GM23338 (cell line): ENCODE measurements at regions not wholly inside any gene's neighbourhood (a gene's known extent, or its start where the extent isn't known, plus 50 kb on each side); places are given as distances from the start of the nearest gene placed in this dataset.

Experiments used
- ATAC-seq: fragments of 200-7000 bp; cut with Tn5 transposase; 3 replicates; pipeline ENCODE4 v1.9.1; 2020
- DNase-seq: peaks from one replicate; pipeline ENCODE4 v3.0.0-alpha.2; 2015; ENCODE audit warnings: low spot score
- H2AFZ ChIP-seq: fragments of 200-600 bp; sonication (generic); 2 replicates; pipeline ENCODE4 v1.8.0; 2016; ENCODE audit warnings: antibody characterized with exemption, mild to moderate bottlenecking, moderate library complexity
- H3F3A ChIP-seq: fragments of 200-600 bp; sonication (generic); replicated peaks from 2 replicates; pipeline ENCODE4 v1.8.0; 2017; ENCODE audit warnings: antibody characterized with exemption, mixed run types, low read depth
- H3K27ac ChIP-seq: fragments of 200-600 bp; sonication (generic); 2 replicates; pipeline ENCODE4 v1.6.1; 2016; ENCODE audit warnings: low read depth
- H3K27me3 ChIP-seq: fragments of 200-600 bp; sonication (generic); 2 replicates; pipeline ENCODE4 v1.8.0; 2016; ENCODE audit warnings: mild to moderate bottlenecking, mixed run types, moderate library complexity; ENCODE audit not compliant: insufficient read depth
- H3K36me3 ChIP-seq: fragments of 200-600 bp; sonication (generic); 2 replicates; pipeline ENCODE4 v1.8.0; 2016; ENCODE audit warnings: mild to moderate bottlenecking; ENCODE audit not compliant: insufficient read depth
- H3K4me1 ChIP-seq: fragments of 200-600 bp; sonication (generic); 2 replicates; pipeline ENCODE4 v1.8.0; 2016; ENCODE audit warnings: mild to moderate bottlenecking, moderate library complexity; ENCODE audit not compliant: insufficient read depth
- H3K4me2 ChIP-seq: fragments of 200-600 bp; sonication (generic); 2 replicates; pipeline ENCODE4 v1.7.1; 2017; ENCODE audit warnings: mixed run types
- H3K4me3 ChIP-seq: fragments of 200-600 bp; sonication (generic); 2 replicates; pipeline ENCODE4 v1.6.1; 2016; ENCODE audit warnings: mixed run types
- H3K79me2 ChIP-seq: fragments of 200-600 bp; sonication (generic); replicated peaks from 2 replicates; pipeline ENCODE4 v1.8.0; 2017; ENCODE audit warnings: mild to moderate bottlenecking; ENCODE audit not compliant: insufficient read depth
- H3K9me2 ChIP-seq: fragments of 200-600 bp; sonication (generic); 2 replicates; pipeline ENCODE4 v1.8.0; 2017; ENCODE audit not compliant: insufficient read depth
- H4K20me1 ChIP-seq: fragments of 200-600 bp; sonication (generic); replicated peaks from 2 replicates; pipeline ENCODE4 v1.8.0; 2017; ENCODE audit warnings: mild to moderate bottlenecking; ENCODE audit not compliant: insufficient read depth
- H3K27ac Mint-ChIP-seq: 2 replicates; pipeline ENCODE4 v1.8.0; 2020; ENCODE audit warnings: inconsistent platforms, mild to moderate bottlenecking, moderate library complexity, mixed read lengths
- H3K27me3 Mint-ChIP-seq: 3 replicates; pipeline ENCODE4 v1.8.0; 2022; ENCODE audit warnings: low read depth, mild to moderate bottlenecking, moderate library complexity, mixed read lengths, inconsistent platforms; ENCODE audit not compliant: insufficient read depth, poor library complexity
- H3K36me3 Mint-ChIP-seq: 3 replicates; pipeline ENCODE4 v1.8.0; 2021; ENCODE audit warnings: low read depth, mild to moderate bottlenecking, inconsistent platforms, moderate library complexity, mixed read lengths
- H3K4me1 Mint-ChIP-seq: 3 replicates; pipeline ENCODE4 v1.8.0; 2020; ENCODE audit warnings: mild to moderate bottlenecking, inconsistent platforms, mixed read lengths
- H3K4me3 Mint-ChIP-seq: 3 replicates; pipeline ENCODE4 v1.8.0; 2021; ENCODE audit warnings: moderate library complexity, mild to moderate bottlenecking, inconsistent platforms, mixed read lengths
- H3K9me3 Mint-ChIP-seq: 3 replicates; pipeline ENCODE4 v1.8.0; 2020; ENCODE audit warnings: moderate library complexity, mild to moderate bottlenecking, inconsistent platforms, mixed read lengths
- CREB1 ChIP-seq: fragments of 250-450 bp; sonication (Bioruptor Pico); IDR thresholded peaks from 2 replicates; pipeline ENCODE4 v1.5.0; 2020; ENCODE audit warnings: low read depth, mild to moderate bottlenecking, moderate library complexity
- EZH2phosphoT487 ChIP-seq: fragments of 200-600 bp; sonication (generic); IDR thresholded peaks from one replicate; pipeline ENCODE4 v1.8.1; 2018; ENCODE audit warnings: antibody characterized with exemption; ENCODE audit not compliant: unreplicated experiment
- JUNB ChIP-seq: IDR thresholded peaks from one replicate; pipeline ENCODE4 v1.6.1; 2016; ENCODE audit warnings: antibody characterized with exemption; ENCODE audit not compliant: unreplicated experiment
- STAT1 ChIP-seq: IDR thresholded peaks from one replicate; pipeline ENCODE4 v1.6.1; 2016; ENCODE audit warnings: antibody characterized with exemption; ENCODE audit not compliant: unreplicated experiment
- ZNF331 ChIP-seq: fragments of 250-450 bp; sonication (Bioruptor Pico); IDR thresholded peaks from 2 replicates; pipeline ENCODE4 v1.5.0; 2020; ENCODE audit warnings: low read depth, mild to moderate bottlenecking, moderate library complexity
- TF ChIP-seq, protein P1 (sequence below): IDR thresholded peaks from one replicate; pipeline ENCODE4 v1.6.1; 2018; ENCODE audit warnings: antibody characterized with exemption; ENCODE audit not compliant: unreplicated experiment
- TF ChIP-seq, protein P2 (sequence below), 2 experiments: fragments of 200-600 bp in 1 of 2; sonication (generic) in 1 of 2; conservative IDR thresholded peaks; 2 replicates each; pipeline versions ENCODE4 v1.5.1 to v1.6.1; 2016 to 2017; ENCODE audit warnings: antibody characterized with exemption in 2 of 2, low read depth in 2 of 2, mild to moderate bottlenecking in 2 of 2, moderate library complexity in 1 of 2
- TF ChIP-seq, protein P3 (sequence below): fragments of 250-450 bp; sonication (Bioruptor Pico); IDR thresholded peaks from 2 replicates; pipeline ENCODE4 v1.5.0; 2020; ENCODE audit warnings: mild to moderate bottlenecking, moderate library complexity
- TF ChIP-seq, protein P4 (sequence below): IDR thresholded peaks from 2 replicates; pipeline ENCODE4 v1.6.1; 2016; ENCODE audit warnings: antibody characterized with exemption

DNA sequence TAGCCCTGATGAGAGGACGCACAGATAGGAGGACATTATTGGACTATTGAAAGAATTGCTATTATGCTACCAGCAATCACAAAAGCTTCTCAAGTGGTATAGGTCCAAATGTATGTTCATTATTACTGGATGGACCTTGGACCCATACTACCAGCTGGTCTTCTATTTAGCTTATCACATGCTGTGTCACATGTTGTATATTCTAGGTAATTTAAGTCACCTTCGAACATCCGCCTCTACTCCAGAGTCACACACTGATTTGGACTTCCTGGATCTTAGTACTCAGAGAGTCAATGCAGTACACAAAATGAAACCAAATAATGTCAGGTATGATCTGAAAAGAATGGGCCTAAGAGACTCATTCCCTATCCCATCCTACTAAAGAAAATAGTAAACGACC is 534.0 kb upstream of the API5 start:
- Histone ChIP-seq H3K4me2 (no peak overlapping the region), H3K4me3 (no peak overlapping the region), H2AFZ (no peak overlapping the region), H3K36me3 (no peaks in the 10 kb centered on the region), H3K27ac (no peak overlapping the region), H3F3A (no peaks in the 10 kb centered on the region), H3K4me1 (no peaks in the 10 kb centered on the region), H3K9me2 (no peaks in the 10 kb centered on the region), H4K20me1 (no peaks in the 10 kb centered on the region), H3K79me2 (no peaks in the 10 kb centered on the region), H3K27me3 (no peaks in the 10 kb centered on the region)
- DNase-seq (no peak), ATAC-seq (no peak)
- Mint-ChIP-seq H3K36me3 (peaks cover 10% of the 10 kb centered on the region), H3K9me3 (peaks cover 92% of the 10 kb centered on the region), H3K4me1 (no peaks in the 10 kb centered on the region), H3K27me3 (no peaks in the 10 kb centered on the region), H3K27ac (no peak overlapping the region), H3K4me3 (no peak overlapping the region)
- TF ChIP-seq CREB1 (CRISPR knock-in tag) (no peak), STAT1 (no peak), ZNF331 (CRISPR knock-in tag) (no peak)
- TF ChIP-seq, protein P1, sequence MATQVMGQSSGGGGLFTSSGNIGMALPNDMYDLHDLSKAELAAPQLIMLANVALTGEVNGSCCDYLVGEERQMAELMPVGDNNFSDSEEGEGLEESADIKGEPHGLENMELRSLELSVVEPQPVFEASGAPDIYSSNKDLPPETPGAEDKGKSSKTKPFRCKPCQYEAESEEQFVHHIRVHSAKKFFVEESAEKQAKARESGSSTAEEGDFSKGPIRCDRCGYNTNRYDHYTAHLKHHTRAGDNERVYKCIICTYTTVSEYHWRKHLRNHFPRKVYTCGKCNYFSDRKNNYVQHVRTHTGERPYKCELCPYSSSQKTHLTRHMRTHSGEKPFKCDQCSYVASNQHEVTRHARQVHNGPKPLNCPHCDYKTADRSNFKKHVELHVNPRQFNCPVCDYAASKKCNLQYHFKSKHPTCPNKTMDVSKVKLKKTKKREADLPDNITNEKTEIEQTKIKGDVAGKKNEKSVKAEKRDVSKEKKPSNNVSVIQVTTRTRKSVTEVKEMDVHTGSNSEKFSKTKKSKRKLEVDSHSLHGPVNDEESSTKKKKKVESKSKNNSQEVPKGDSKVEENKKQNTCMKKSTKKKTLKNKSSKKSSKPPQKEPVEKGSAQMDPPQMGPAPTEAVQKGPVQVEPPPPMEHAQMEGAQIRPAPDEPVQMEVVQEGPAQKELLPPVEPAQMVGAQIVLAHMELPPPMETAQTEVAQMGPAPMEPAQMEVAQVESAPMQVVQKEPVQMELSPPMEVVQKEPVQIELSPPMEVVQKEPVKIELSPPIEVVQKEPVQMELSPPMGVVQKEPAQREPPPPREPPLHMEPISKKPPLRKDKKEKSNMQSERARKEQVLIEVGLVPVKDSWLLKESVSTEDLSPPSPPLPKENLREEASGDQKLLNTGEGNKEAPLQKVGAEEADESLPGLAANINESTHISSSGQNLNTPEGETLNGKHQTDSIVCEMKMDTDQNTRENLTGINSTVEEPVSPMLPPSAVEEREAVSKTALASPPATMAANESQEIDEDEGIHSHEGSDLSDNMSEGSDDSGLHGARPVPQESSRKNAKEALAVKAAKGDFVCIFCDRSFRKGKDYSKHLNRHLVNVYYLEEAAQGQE = no peak

DNA sequence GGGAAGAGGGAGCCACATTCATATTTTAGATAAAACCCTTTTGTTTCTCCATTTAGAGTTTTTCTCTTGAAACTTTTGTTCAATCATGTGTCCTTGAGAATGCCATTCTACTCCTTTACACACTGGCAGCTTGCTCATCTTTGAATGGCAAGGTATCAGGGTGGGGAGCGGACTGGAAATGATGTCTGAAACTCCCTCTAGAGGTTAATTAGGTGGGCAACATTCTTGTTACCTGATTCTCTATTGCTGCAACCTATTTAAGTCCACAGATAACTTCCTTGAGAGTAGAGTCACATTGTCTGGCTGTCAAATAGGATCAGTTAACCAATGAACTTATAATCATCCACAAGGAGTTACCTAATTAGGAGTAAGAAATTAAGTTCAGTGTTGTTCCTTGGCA is 533.6 kb upstream of the API5 start:
- H3K27me3 Mint-ChIP-seq = no peaks in the 10 kb centered on the region
- no peaks in the 10 kb centered on the region for H3K4me1 Mint-ChIP-seq
- Histone ChIP-seq H3K79me2 (no peaks in the 10 kb centered on the region), H3F3A (no peaks in the 10 kb centered on the region), H3K27me3 (no peaks in the 10 kb centered on the region), H2AFZ (no peak overlapping the region), H3K9me2 (no peaks in the 10 kb centered on the region), H3K4me1 (no peaks in the 10 kb centered on the region), H3K4me2 (no peak overlapping the region), H3K4me3 (no peak overlapping the region), H4K20me1 (no peaks in the 10 kb centered on the region), H3K27ac (no peak overlapping the region), H3K36me3 (no peaks in the 10 kb centered on the region)
- no peak overlapping the region for H3K4me3 Mint-ChIP-seq
- no peak; the same call in 2 of the 3 replicates for ATAC-seq
- H3K9me3 Mint-ChIP-seq = peaks cover 90% of the 10 kb centered on the region
- peaks cover 8% of the 10 kb centered on the region for H3K36me3 Mint-ChIP-seq
- DNase-seq = peak; percentile 54
- TF ChIP-seq, protein P2, sequence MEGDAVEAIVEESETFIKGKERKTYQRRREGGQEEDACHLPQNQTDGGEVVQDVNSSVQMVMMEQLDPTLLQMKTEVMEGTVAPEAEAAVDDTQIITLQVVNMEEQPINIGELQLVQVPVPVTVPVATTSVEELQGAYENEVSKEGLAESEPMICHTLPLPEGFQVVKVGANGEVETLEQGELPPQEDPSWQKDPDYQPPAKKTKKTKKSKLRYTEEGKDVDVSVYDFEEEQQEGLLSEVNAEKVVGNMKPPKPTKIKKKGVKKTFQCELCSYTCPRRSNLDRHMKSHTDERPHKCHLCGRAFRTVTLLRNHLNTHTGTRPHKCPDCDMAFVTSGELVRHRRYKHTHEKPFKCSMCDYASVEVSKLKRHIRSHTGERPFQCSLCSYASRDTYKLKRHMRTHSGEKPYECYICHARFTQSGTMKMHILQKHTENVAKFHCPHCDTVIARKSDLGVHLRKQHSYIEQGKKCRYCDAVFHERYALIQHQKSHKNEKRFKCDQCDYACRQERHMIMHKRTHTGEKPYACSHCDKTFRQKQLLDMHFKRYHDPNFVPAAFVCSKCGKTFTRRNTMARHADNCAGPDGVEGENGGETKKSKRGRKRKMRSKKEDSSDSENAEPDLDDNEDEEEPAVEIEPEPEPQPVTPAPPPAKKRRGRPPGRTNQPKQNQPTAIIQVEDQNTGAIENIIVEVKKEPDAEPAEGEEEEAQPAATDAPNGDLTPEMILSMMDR (conservative IDR thresholded peaks at IDR 0.05; ENCODE audit: low read depth in 2 of 2) = peak; percentile 42 to 47
- TF ChIP-seq, protein P3, sequence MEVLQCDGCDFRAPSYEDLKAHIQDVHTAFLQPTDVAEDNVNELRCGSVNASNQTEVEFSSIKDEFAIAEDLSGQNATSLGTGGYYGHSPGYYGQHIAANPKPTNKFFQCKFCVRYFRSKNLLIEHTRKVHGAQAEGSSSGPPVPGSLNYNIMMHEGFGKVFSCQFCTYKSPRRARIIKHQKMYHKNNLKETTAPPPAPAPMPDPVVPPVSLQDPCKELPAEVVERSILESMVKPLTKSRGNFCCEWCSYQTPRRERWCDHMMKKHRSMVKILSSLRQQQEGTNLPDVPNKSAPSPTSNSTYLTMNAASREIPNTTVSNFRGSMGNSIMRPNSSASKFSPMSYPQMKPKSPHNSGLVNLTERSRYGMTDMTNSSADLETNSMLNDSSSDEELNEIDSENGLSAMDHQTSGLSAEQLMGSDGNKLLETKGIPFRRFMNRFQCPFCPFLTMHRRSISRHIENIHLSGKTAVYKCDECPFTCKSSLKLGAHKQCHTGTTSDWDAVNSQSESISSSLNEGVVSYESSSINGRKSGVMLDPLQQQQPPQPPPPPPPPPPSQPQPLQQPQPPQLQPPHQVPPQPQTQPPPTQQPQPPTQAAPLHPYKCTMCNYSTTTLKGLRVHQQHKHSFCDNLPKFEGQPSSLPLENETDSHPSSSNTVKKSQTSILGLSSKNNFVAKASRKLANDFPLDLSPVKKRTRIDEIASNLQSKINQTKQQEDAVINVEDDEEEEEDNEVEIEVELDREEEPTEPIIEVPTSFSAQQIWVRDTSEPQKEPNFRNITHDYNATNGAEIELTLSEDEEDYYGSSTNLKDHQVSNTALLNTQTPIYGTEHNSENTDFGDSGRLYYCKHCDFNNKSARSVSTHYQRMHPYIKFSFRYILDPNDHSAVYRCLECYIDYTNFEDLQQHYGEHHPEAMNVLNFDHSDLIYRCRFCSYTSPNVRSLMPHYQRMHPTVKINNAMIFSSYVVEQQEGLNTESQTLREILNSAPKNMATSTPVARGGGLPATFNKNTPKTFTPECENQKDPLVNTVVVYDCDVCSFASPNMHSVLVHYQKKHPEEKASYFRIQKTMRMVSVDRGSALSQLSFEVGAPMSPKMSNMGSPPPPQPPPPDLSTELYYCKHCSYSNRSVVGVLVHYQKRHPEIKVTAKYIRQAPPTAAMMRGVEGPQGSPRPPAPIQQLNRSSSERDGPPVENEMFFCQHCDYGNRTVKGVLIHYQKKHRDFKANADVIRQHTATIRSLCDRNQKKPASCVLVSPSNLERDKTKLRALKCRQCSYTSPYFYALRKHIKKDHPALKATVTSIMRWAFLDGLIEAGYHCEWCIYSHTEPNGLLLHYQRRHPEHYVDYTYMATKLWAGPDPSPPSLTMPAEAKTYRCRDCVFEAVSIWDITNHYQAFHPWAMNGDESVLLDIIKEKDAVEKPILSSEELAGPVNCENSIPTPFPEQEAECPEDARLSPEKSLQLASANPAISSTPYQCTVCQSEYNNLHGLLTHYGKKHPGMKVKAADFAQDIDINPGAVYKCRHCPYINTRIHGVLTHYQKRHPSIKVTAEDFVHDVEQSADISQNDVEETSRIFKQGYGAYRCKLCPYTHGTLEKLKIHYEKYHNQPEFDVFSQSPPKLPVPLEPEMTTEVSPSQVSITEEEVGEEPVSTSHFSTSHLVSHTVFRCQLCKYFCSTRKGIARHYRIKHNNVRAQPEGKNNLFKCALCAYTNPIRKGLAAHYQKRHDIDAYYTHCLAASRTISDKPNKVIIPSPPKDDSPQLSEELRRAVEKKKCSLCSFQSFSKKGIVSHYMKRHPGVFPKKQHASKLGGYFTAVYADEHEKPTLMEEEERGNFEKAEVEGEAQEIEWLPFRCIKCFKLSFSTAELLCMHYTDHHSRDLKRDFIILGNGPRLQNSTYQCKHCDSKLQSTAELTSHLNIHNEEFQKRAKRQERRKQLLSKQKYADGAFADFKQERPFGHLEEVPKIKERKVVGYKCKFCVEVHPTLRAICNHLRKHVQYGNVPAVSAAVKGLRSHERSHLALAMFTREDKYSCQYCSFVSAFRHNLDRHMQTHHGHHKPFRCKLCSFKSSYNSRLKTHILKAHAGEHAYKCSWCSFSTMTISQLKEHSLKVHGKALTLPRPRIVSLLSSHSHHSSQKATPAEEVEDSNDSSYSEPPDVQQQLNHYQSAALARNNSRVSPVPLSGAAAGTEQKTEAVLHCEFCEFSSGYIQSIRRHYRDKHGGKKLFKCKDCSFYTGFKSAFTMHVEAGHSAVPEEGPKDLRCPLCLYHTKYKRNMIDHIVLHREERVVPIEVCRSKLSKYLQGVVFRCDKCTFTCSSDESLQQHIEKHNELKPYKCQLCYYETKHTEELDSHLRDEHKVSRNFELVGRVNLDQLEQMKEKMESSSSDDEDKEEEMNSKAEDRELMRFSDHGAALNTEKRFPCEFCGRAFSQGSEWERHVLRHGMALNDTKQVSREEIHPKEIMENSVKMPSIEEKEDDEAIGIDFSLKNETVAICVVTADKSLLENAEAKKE (CRISPR knock-in tag) = no peak
- no peak for TF ChIP-seq EZH2phosphoT487
- no peak for TF ChIP-seq ZNF331 (CRISPR knock-in tag)
- TF ChIP-seq JUNB = no peak
- TF ChIP-seq, protein P4, sequence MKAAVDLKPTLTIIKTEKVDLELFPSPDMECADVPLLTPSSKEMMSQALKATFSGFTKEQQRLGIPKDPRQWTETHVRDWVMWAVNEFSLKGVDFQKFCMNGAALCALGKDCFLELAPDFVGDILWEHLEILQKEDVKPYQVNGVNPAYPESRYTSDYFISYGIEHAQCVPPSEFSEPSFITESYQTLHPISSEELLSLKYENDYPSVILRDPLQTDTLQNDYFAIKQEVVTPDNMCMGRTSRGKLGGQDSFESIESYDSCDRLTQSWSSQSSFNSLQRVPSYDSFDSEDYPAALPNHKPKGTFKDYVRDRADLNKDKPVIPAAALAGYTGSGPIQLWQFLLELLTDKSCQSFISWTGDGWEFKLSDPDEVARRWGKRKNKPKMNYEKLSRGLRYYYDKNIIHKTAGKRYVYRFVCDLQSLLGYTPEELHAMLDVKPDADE = no peak
- no peak overlapping the region for H3K27ac Mint-ChIP-seq
